Loucy (cell line): ENCODE measurements at regions not wholly inside any gene's neighbourhood (a gene's known extent, or its start where the extent isn't known, plus 50 kb on each side); places are given as distances from the start of the nearest gene placed in this dataset.

ENCODE experiments used
- H2AFZ ChIP-seq: fragments of 200-600 bp; sonication (generic); 2 replicates; pipeline ENCODE4 v1.6.0; 2016; ENCODE audit warnings: antibody characterized with exemption, mild to moderate bottlenecking, low read length, moderate library complexity
- H3F3A ChIP-seq: fragments of 200-600 bp; 2 replicates; pipeline ENCODE4 v1.6.0; 2016; ENCODE audit warnings: antibody characterized with exemption, low read depth, mild to moderate bottlenecking
- H3K27me3 ChIP-seq: fragments of 200-600 bp; sonication (generic); 2 replicates; pipeline ENCODE4 v1.6.1; 2014; ENCODE audit warnings: low read length, mild to moderate bottlenecking; ENCODE audit not compliant: insufficient read depth, poor library complexity, severe bottlenecking
- H3K36me3 ChIP-seq: fragments of 200-600 bp; sonication (generic); 2 replicates; pipeline ENCODE4 v1.6.1; 2016; ENCODE audit warnings: low read length; ENCODE audit not compliant: insufficient read depth
- H3K4me1 ChIP-seq: fragments of 200-600 bp; sonication (generic); 2 replicates; pipeline ENCODE4 v1.5.1; 2014; ENCODE audit warnings: low read length, mild to moderate bottlenecking; ENCODE audit not compliant: insufficient read depth, poor library complexity, severe bottlenecking
- H3K4me2 ChIP-seq: fragments of 200-600 bp; sonication (generic); 2 replicates; pipeline ENCODE4 v1.6.0; 2014; ENCODE audit warnings: antibody characterized with exemption, low read length, low read depth, mild to moderate bottlenecking; ENCODE audit not compliant: poor library complexity, severe bottlenecking
- H3K4me3 ChIP-seq: fragments of 200-600 bp; sonication (generic); 2 replicates; pipeline ENCODE4 v1.5.1; 2014; ENCODE audit warnings: low read length, mild to moderate bottlenecking, mixed read lengths; ENCODE audit not compliant: poor library complexity, severe bottlenecking
- H3K79me2 ChIP-seq: fragments of 200-600 bp; sonication (generic); 2 replicates; pipeline ENCODE4 v1.6.1; 2014; ENCODE audit warnings: low read length; ENCODE audit not compliant: insufficient read depth
- H3K9ac ChIP-seq: fragments of 200-600 bp; sonication (generic); 2 replicates; pipeline ENCODE4 v1.6.0; 2014; ENCODE audit warnings: mild to moderate bottlenecking, low read depth, low read length, moderate library complexity; ENCODE audit not compliant: poor library complexity, severe bottlenecking
- H3K9me2 ChIP-seq: fragments of 200-600 bp; sonication (generic); replicated peaks from 2 replicates; pipeline ENCODE4 v1.6.1; 2016; ENCODE audit warnings: low read depth, low read length, mixed read lengths
- H3K9me3 ChIP-seq: fragments of 200-600 bp; sonication (generic); 2 replicates; pipeline ENCODE4 v1.6.1; 2014; ENCODE audit warnings: mild to moderate bottlenecking, antibody characterized with exemption, low read length, low read depth; ENCODE audit not compliant: insufficient read depth
- H4K20me1 ChIP-seq: fragments of 200-600 bp; sonication (generic); 2 replicates; pipeline ENCODE4 v1.6.0; 2014; ENCODE audit warnings: antibody characterized with exemption, low read length, mild to moderate bottlenecking; ENCODE audit not compliant: insufficient read depth, poor library complexity, severe bottlenecking
- CTCF ChIP-seq: fragments of 200-600 bp; sonication (generic); conservative IDR thresholded peaks from 2 replicates; pipeline ENCODE4 v1.5.1; 2014; ENCODE audit warnings: mild to moderate bottlenecking, antibody characterized with exemption, low read length
- EZH2phosphoT487 ChIP-seq: fragments of 200-600 bp; IDR thresholded peaks from 2 replicates; pipeline ENCODE4 v1.6.1; 2018; ENCODE audit warnings: antibody characterized with exemption, mild to moderate bottlenecking, moderate library complexity, borderline replicate concordance

- TF ChIP-seq EZH2phosphoT487 (no peak), CTCF (no peak)
- H4K20me1 ChIP-seq: no peaks in the 10 kb centered on the region
- no peaks in the 10 kb centered on the region for H3K4me1 ChIP-seq
- no peak overlapping the region for H2AFZ ChIP-seq
- H3F3A ChIP-seq: no peaks in the 10 kb centered on the region
- H3K9ac ChIP-seq: no peak overlapping the region
- no peaks in the 10 kb centered on the region for H3K27me3 ChIP-seq
- H3K4me3 ChIP-seq: no peak overlapping the region
- H3K36me3 ChIP-seq: no peaks in the 10 kb centered on the region
- H3K9me3 ChIP-seq: no peaks in the 10 kb centered on the region
- no peak overlapping the region for H3K4me2 ChIP-seq
- H3K9me2 ChIP-seq: no peaks in the 10 kb centered on the region
- no peaks in the 10 kb centered on the region for H3K79me2 ChIP-seq
These were observed 75.0 kb upstream of the RALY start for GRCh38 chr20:33918662-33919061.

GRCh38 chr20:33919653-33920052 lies 74.1 kb upstream of the RALY start:
- no peaks in the 10 kb centered on the region for H3K36me3 ChIP-seq
- no peak for TF ChIP-seq EZH2phosphoT487
- TF ChIP-seq CTCF: no peak
- H3K9me2 ChIP-seq: no peaks in the 10 kb centered on the region
- H3K4me1 ChIP-seq: no peaks in the 10 kb centered on the region
- no peak overlapping the region for H3K4me2 ChIP-seq
- no peaks in the 10 kb centered on the region for H3F3A ChIP-seq
- no peak overlapping the region for H3K4me3 ChIP-seq
- H3K9me3 ChIP-seq: no peaks in the 10 kb centered on the region
- H3K79me2 ChIP-seq: no peaks in the 10 kb centered on the region
- no peaks in the 10 kb centered on the region for H3K27me3 ChIP-seq
- no peaks in the 10 kb centered on the region for H4K20me1 ChIP-seq
- H3K9ac ChIP-seq: no peak overlapping the region
- no peak overlapping the region for H2AFZ ChIP-seq

- Histone ChIP-seq H3K9me2 (no peaks in the 10 kb centered on the region), H3K9me3 (no peaks in the 10 kb centered on the region), H3F3A (no peaks in the 10 kb centered on the region), H3K4me2 (no peak overlapping the region), H3K4me3 (no peak overlapping the region), H2AFZ (no peak overlapping the region), H3K36me3 (no peaks in the 10 kb centered on the region), H3K9ac (no peak overlapping the region), H3K79me2 (no peaks in the 10 kb centered on the region), H3K27me3 (no peaks in the 10 kb centered on the region), H3K4me1 (no peaks in the 10 kb centered on the region), H4K20me1 (no peaks in the 10 kb centered on the region)
- TF ChIP-seq CTCF (no peak), EZH2phosphoT487 (no peak)
These were observed 71.5 kb upstream of the RALY start for GRCh38 chr20:33922224-33922623.
